ENCODE measurements at regions not wholly inside any gene's neighbourhood (a gene's known extent, or its start where the extent isn't known, plus 50 kb on each side); places are given as distances from the start of the nearest gene placed in this dataset.

GRCh38 chr11:116473790-116474346, 298.9 kb downstream of the BUD13 start:
- no peak for TF ChIP-seq CTCF (conservative IDR thresholded peaks at IDR 0.05)
- Mint-ChIP-seq H3K27ac (ENCODE audit: unreplicated experiment) (peak overlapping the region; percentile 68), H3K9me3 (peaks cover 11% of the 10 kb centered on the region), H3K4me3 (no peak overlapping the region), H3K4me1 (peaks cover 17% of the 10 kb centered on the region), H3K27me3 (ENCODE audit: low read depth) (no peaks in the 10 kb centered on the region), H3K36me3 (ENCODE audit: low read depth) (no peaks in the 10 kb centered on the region)
- no peak for DNase-seq (ENCODE audit: low read depth, low spot score)

- TF ChIP-seq CTCF (conservative IDR thresholded peaks at IDR 0.05), result no peak
- Mint-ChIP-seq H3K4me1 (peaks cover 17% of the 10 kb centered on the region), H3K4me3 (no peak overlapping the region), H3K36me3 (ENCODE audit: low read depth) (no peaks in the 10 kb centered on the region), H3K9me3 (peaks cover 11% of the 10 kb centered on the region), H3K27ac (ENCODE audit: unreplicated experiment) (peak overlapping the region; percentile 90), H3K27me3 (ENCODE audit: low read depth) (peaks cover 2% of the 10 kb centered on the region)
- no peak for DNase-seq (ENCODE audit: low read depth, low spot score)
These were observed 299.5 kb downstream of the BUD13 start for GRCh38 chr11:116473206-116473769.

DNA sequence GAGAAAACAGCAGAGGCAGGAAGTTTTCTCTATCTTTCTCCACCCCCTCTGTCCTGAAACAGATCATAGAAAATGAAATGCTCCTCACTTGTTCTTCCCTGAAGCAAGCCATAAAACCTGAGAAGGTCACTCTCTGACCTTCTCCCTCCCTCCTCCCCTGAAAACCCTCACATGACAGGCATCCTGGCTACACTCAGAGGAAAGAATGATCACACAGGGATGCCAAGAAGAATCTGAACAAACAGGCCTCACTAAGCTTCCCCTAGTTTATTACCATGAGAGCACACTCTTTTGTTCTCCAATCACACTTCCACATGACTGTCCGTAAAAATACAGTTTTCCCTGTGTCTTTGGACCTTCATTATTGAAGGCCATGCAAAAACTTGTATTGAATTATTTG, 300.1 kb downstream of the BUD13 start:
- no peak for DNase-seq (ENCODE audit: low read depth, low spot score)
- no peak for TF ChIP-seq CTCF (conservative IDR thresholded peaks at IDR 0.05)
- peaks cover 3% of the 10 kb centered on the region for H3K27me3 Mint-ChIP-seq (ENCODE audit: low read depth)
- no peaks in the 10 kb centered on the region for H3K36me3 Mint-ChIP-seq (ENCODE audit: low read depth)
- H3K4me1 Mint-ChIP-seq, result peaks cover 17% of the 10 kb centered on the region
- H3K9me3 Mint-ChIP-seq, result peaks cover 11% of the 10 kb centered on the region
- peak overlapping the region; percentile 90 for H3K27ac Mint-ChIP-seq (ENCODE audit: unreplicated experiment)
- H3K4me3 Mint-ChIP-seq, result no peak overlapping the region

DNA sequence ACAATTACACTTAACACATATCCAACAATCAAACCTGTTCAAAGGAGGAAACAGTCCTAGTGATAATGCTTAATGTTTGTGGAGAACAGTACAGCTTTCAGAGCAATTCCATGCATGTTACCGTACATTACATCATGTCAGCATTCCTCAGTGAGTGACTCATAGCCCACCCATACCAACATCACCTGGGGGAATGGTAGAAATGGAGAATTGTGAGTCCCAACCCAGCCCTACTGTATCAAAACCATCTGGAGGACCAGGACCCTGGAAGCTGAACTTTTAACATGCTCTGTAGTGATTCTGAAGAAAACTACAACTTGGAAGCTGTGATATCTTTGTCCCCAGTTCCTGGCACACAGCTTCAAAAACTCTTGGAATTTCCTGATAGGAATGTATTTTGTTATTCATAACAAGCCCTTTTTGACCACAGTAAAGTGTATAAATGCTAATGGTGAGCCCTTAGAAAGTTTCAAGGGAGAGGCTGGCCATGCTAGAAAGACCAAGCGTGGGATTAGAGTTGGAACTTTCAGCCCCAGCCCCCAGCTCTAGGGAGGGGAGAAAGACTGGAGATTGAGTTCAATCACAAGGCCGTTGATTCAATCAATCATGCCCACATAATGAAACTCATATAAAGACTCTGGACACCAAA, 301.1 kb downstream of the BUD13 start:
- H3K27me3 Mint-ChIP-seq (ENCODE audit: low read depth), result peaks cover 3% of the 10 kb centered on the region
- TF ChIP-seq CTCF (conservative IDR thresholded peaks at IDR 0.05), result no peak
- no peak overlapping the region for H3K27ac Mint-ChIP-seq (ENCODE audit: unreplicated experiment)
- DNase-seq (ENCODE audit: low read depth, low spot score), result no peak
- no peaks in the 10 kb centered on the region for H3K36me3 Mint-ChIP-seq (ENCODE audit: low read depth)
- peaks cover 11% of the 10 kb centered on the region for H3K9me3 Mint-ChIP-seq
- no peak overlapping the region for H3K4me3 Mint-ChIP-seq
- H3K4me1 Mint-ChIP-seq, result peaks cover 17% of the 10 kb centered on the region

- peaks cover 11% of the 10 kb centered on the region for H3K9me3 Mint-ChIP-seq
- no peaks in the 10 kb centered on the region for H3K36me3 Mint-ChIP-seq (ENCODE audit: low read depth)
- no peak overlapping the region for H3K4me3 Mint-ChIP-seq
- peaks cover 3% of the 10 kb centered on the region for H3K27me3 Mint-ChIP-seq (ENCODE audit: low read depth)
- TF ChIP-seq CTCF (conservative IDR thresholded peaks at IDR 0.05), result no peak
- peaks cover 12% of the 10 kb centered on the region for H3K4me1 Mint-ChIP-seq
- no peak overlapping the region for H3K27ac Mint-ChIP-seq (ENCODE audit: unreplicated experiment)
- DNase-seq (ENCODE audit: low read depth, low spot score), result no peak
These were observed 304.1 kb downstream of the BUD13 start for GRCh38 chr11:116468699-116469098.
